Erythroblast (primary cell): ENCODE measurements at regions not wholly inside any gene's neighbourhood (a gene's known extent, or its start where the extent isn't known, plus 50 kb on each side); places are given as distances from the start of the nearest gene placed in this dataset.

Experiments used
- GATA1 ChIP-seq: IDR thresholded peaks from 2 replicates; pipeline ENCODE4 v1.6.1; 2011; ENCODE audit warnings: low read depth, mild to moderate bottlenecking, control low read depth, low read length, moderate library complexity
- POLR2A ChIP-seq: IDR thresholded peaks from 2 replicates; pipeline ENCODE4 v1.6.1; 2011; ENCODE audit warnings: mild to moderate bottlenecking, low read length

- TF ChIP-seq POLR2A, result no peak
- TF ChIP-seq GATA1, result no peak
Measured at GRCh38 chr13:50387051-50387581, 371.9 kb downstream of the KCNRG start.
